ENCODE measurements at regions not wholly inside any gene's neighbourhood (a gene's known extent, or its start where the extent isn't known, plus 50 kb on each side); places are given as distances from the start of the nearest gene placed in this dataset.

GRCh38 chr7:19916046-19916445, 142.6 kb upstream of the TMEM196 start:
- TF ChIP-seq CTCF (IDR thresholded peaks at IDR 0.05) (no peak), POLR2A (IDR thresholded peaks at IDR 0.05) (no peak)
